Vagina (tissue), 2 donors: ENCODE measurements at regions not wholly inside any gene's neighbourhood (a gene's known extent, or its start where the extent isn't known, plus 50 kb on each side); places are given as distances from the start of the nearest gene placed in this dataset.

Experiments used
- CTCF ChIP-seq, 3 experiments: fragments of 450-650 bp in 2 of 3; fragments of 200-600 bp in 1 of 3; sonication (generic) in 1 of 3; IDR thresholded peaks; one replicate each; pipeline ENCODE4 v1.5.1; 2017 to 2019; ENCODE audit warnings: antibody characterized with exemption in 3 of 3, mild to moderate bottlenecking in 2 of 3, moderate library complexity in 2 of 3
- POLR2A ChIP-seq, 2 donors: fragments of 450-650 bp; IDR thresholded peaks; one replicate each; pipeline ENCODE4 v1.6.1; 2017; ENCODE audit warnings: antibody characterized with exemption in 2 of 2, mild to moderate bottlenecking in 2 of 2, moderate library complexity in 2 of 2

GRCh38 chr10:4276151-4276550 is 491.1 kb upstream of the KLF6 start:
- TF ChIP-seq POLR2A (IDR thresholded peaks at IDR 0.05) (no peak), CTCF (IDR thresholded peaks at IDR 0.05) (no peak)
